ENCODE measurements at regions not wholly inside any gene's neighbourhood (a gene's known extent, or its start where the extent isn't known, plus 50 kb on each side); places are given as distances from the start of the nearest gene placed in this dataset.

GRCh38 chr18:60247103-60247502, 125.5 kb downstream of the MC4R start:
- no peak for TF ChIP-seq POLR2AphosphoS2 (IDR thresholded peaks at IDR 0.05; ENCODE audit: low read depth, low read length)
- TF ChIP-seq PHB2 (IDR thresholded peaks at IDR 0.05; ENCODE audit: partially characterized antibody), result no peak
